ENCODE measurements at regions not wholly inside any gene's neighbourhood (a gene's known extent, or its start where the extent isn't known, plus 50 kb on each side); places are given as distances from the start of the nearest gene placed in this dataset.

DNA sequence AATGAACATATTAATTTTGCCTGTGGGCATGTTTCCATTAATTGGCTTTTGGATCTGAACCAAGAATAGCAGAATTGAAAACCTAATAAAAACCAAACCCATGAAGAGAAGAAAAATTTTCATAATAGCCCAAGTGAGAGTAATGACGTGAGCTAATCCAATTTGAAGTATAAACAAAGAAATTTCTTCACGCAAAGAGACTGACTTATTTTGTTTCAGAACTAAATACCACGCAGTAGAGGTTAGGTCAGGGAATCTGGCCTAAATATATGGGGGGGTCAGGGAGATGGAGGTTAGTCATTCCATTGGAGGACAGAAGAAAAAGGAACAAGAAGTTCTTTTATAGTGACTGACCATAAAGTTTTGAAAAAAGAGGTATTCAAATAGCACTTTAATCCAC lies 94.1 kb upstream of the CYP1B1 start:
- TF ChIP-seq, protein P1, sequence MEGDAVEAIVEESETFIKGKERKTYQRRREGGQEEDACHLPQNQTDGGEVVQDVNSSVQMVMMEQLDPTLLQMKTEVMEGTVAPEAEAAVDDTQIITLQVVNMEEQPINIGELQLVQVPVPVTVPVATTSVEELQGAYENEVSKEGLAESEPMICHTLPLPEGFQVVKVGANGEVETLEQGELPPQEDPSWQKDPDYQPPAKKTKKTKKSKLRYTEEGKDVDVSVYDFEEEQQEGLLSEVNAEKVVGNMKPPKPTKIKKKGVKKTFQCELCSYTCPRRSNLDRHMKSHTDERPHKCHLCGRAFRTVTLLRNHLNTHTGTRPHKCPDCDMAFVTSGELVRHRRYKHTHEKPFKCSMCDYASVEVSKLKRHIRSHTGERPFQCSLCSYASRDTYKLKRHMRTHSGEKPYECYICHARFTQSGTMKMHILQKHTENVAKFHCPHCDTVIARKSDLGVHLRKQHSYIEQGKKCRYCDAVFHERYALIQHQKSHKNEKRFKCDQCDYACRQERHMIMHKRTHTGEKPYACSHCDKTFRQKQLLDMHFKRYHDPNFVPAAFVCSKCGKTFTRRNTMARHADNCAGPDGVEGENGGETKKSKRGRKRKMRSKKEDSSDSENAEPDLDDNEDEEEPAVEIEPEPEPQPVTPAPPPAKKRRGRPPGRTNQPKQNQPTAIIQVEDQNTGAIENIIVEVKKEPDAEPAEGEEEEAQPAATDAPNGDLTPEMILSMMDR (conservative IDR thresholded peaks at IDR 0.05; ENCODE audit: low read length): no peak
- no peak for TF ChIP-seq EZH2phosphoT487 (IDR thresholded peaks at IDR 0.05; ENCODE audit: borderline replicate concordance)

Measured in Loucy (cell line).